HUES6 (cell line): ENCODE measurements at regions not wholly inside any gene's neighbourhood (a gene's known extent, or its start where the extent isn't known, plus 50 kb on each side); places are given as distances from the start of the nearest gene placed in this dataset.

ENCODE experiments used
- H3K27ac ChIP-seq: 2 replicates; pipeline ENCODE4 v1.7.0; 2013; ENCODE audit warnings: low read depth, mild to moderate bottlenecking, low read length, inconsistent platforms
- H3K27me3 ChIP-seq: 2 replicates; pipeline ENCODE4 v1.6.1; 2013; ENCODE audit warnings: low read length; ENCODE audit not compliant: control insufficient read depth, insufficient read depth
- H3K36me3 ChIP-seq: 2 replicates; pipeline ENCODE4 v1.6.1; 2013; ENCODE audit warnings: low read length; ENCODE audit not compliant: control insufficient read depth, insufficient read depth
- H3K4me1 ChIP-seq: 2 replicates; pipeline ENCODE4 v1.6.1; 2013; ENCODE audit warnings: low read length; ENCODE audit not compliant: control insufficient read depth, insufficient read depth
- H3K4me3 ChIP-seq: 2 replicates; pipeline ENCODE4 v1.5.1; 2013; ENCODE audit warnings: low read depth, low read length
- H3K9ac ChIP-seq: one replicate; pipeline ENCODE4 v1.6.1; 2013; ENCODE audit warnings: mild to moderate bottlenecking, low read length
- H3K9me3 ChIP-seq: 2 replicates; pipeline ENCODE4 v1.6.1; 2013; ENCODE audit warnings: low read depth, low read length; ENCODE audit not compliant: control insufficient read depth, insufficient read depth

- no peak overlapping the region for H3K27ac ChIP-seq
- peaks cover 26% of the 10 kb centered on the region for H3K4me1 ChIP-seq
Measured at GRCh38 chr5:136772491-136772890, 407.1 kb upstream of the TRPC7 start.

GRCh38 chr5:136769900-136770684 lies 404.7 kb upstream of the TRPC7 start:
- Histone ChIP-seq H3K9ac (peak overlapping the region; percentile 42), H3K27me3 (no peaks in the 10 kb centered on the region), H3K9me3 (no peaks in the 10 kb centered on the region), H3K36me3 (no peaks in the 10 kb centered on the region), H3K4me3 (no peak overlapping the region), H3K27ac (no peak overlapping the region), H3K4me1 (peaks cover 19% of the 10 kb centered on the region; the same call in 1 of the 2 replicates)

More at GRCh38 chr5:136772491-136772890, 407.1 kb upstream of the TRPC7 start:
- Histone ChIP-seq H3K4me3 (no peak overlapping the region), H3K36me3 (no peaks in the 10 kb centered on the region), H3K9me3 (peaks cover 9% of the 10 kb centered on the region; the same call in 1 of the 2 replicates), H3K27me3 (no peaks in the 10 kb centered on the region), H3K9ac (no peak overlapping the region)

GRCh38 chr5:136769093-136769492 lies 403.7 kb upstream of the TRPC7 start:
- Histone ChIP-seq H3K9ac (no peak overlapping the region), H3K4me1 (peaks cover 16% of the 10 kb centered on the region; the same call in 1 of the 2 replicates), H3K27me3 (no peaks in the 10 kb centered on the region), H3K36me3 (no peaks in the 10 kb centered on the region), H3K4me3 (no peak overlapping the region), H3K27ac (no peak overlapping the region), H3K9me3 (no peaks in the 10 kb centered on the region)

- no peaks in the 10 kb centered on the region for H3K27me3 ChIP-seq
- no peak overlapping the region for H3K9ac ChIP-seq
- no peaks in the 10 kb centered on the region for H3K36me3 ChIP-seq
- no peaks in the 10 kb centered on the region for H3K9me3 ChIP-seq
- H3K4me3 ChIP-seq, result no peak overlapping the region
- H3K27ac ChIP-seq, result no peak overlapping the region
- H3K4me1 ChIP-seq, result peaks cover 16% of the 10 kb centered on the region; the same call in 1 of the 2 replicates
Measured at GRCh38 chr5:136768457-136768856, 403.1 kb upstream of the TRPC7 start.

- no peak overlapping the region for H3K27ac ChIP-seq
- peaks cover 16% of the 10 kb centered on the region; the same call in 1 of the 2 replicates for H3K4me1 ChIP-seq
- no peaks in the 10 kb centered on the region for H3K9me3 ChIP-seq
- no peaks in the 10 kb centered on the region for H3K27me3 ChIP-seq
- no peak overlapping the region for H3K4me3 ChIP-seq
- no peaks in the 10 kb centered on the region for H3K36me3 ChIP-seq
- H3K9ac ChIP-seq, result no peak overlapping the region
Measured at GRCh38 chr5:136766456-136766855, 401.1 kb upstream of the TRPC7 start.

- H3K4me3 ChIP-seq, result no peak overlapping the region
- no peaks in the 10 kb centered on the region for H3K36me3 ChIP-seq
- H3K9me3 ChIP-seq, result no peaks in the 10 kb centered on the region
- H3K27me3 ChIP-seq, result no peaks in the 10 kb centered on the region
- peaks cover 9% of the 10 kb centered on the region; the same call in 1 of the 2 replicates for H3K4me1 ChIP-seq
- no peak overlapping the region for H3K27ac ChIP-seq
- no peak overlapping the region for H3K9ac ChIP-seq
Measured at GRCh38 chr5:136764601-136765000, 399.3 kb upstream of the TRPC7 start.

- H3K4me1 ChIP-seq, result no peaks in the 10 kb centered on the region; the same call in 1 of the 2 replicates
- no peak overlapping the region for H3K27ac ChIP-seq
- no peak overlapping the region for H3K9ac ChIP-seq
- H3K4me3 ChIP-seq, result no peak overlapping the region
- no peaks in the 10 kb centered on the region for H3K36me3 ChIP-seq
- no peaks in the 10 kb centered on the region for H3K9me3 ChIP-seq
- H3K27me3 ChIP-seq, result no peaks in the 10 kb centered on the region
Measured at GRCh38 chr5:136763548-136763947, 398.2 kb upstream of the TRPC7 start.

GRCh38 chr5:136754216-136754615 lies 388.9 kb upstream of the TRPC7 start:
- Histone ChIP-seq H3K4me3 (no peak overlapping the region), H3K9ac (no peak overlapping the region), H3K9me3 (peaks cover 3% of the 10 kb centered on the region; the same call in 1 of the 2 replicates), H3K36me3 (no peaks in the 10 kb centered on the region), H3K4me1 (no peaks in the 10 kb centered on the region; the same call in 1 of the 2 replicates), H3K27me3 (no peaks in the 10 kb centered on the region), H3K27ac (no peak overlapping the region)

GRCh38 chr5:136750224-136750862 lies 385.0 kb upstream of the TRPC7 start:
- H3K36me3 ChIP-seq, result no peaks in the 10 kb centered on the region
- no peak overlapping the region for H3K4me3 ChIP-seq
- H3K27ac ChIP-seq, result no peak overlapping the region
- no peaks in the 10 kb centered on the region; the same call in 1 of the 2 replicates for H3K9me3 ChIP-seq
- H3K4me1 ChIP-seq, result no peaks in the 10 kb centered on the region; the same call in 1 of the 2 replicates
- H3K9ac ChIP-seq, result no peak overlapping the region
- no peaks in the 10 kb centered on the region for H3K27me3 ChIP-seq

GRCh38 chr5:136749016-136749415 lies 383.7 kb upstream of the TRPC7 start:
- Histone ChIP-seq H3K36me3 (no peaks in the 10 kb centered on the region), H3K27ac (no peak overlapping the region), H3K4me3 (no peak overlapping the region), H3K9me3 (peaks cover 9% of the 10 kb centered on the region), H3K9ac (no peak overlapping the region), H3K4me1 (no peaks in the 10 kb centered on the region; the same call in 1 of the 2 replicates), H3K27me3 (no peaks in the 10 kb centered on the region)

- peaks cover 50% of the 10 kb centered on the region for H3K9me3 ChIP-seq
- H3K4me3 ChIP-seq, result no peak overlapping the region
- H3K36me3 ChIP-seq, result peaks cover 9% of the 10 kb centered on the region; the same call in 1 of the 2 replicates
- no peak overlapping the region for H3K9ac ChIP-seq
- no peaks in the 10 kb centered on the region for H3K27me3 ChIP-seq
- no peaks in the 10 kb centered on the region; the same call in 1 of the 2 replicates for H3K4me1 ChIP-seq
- no peak overlapping the region for H3K27ac ChIP-seq
Measured at GRCh38 chr5:136743052-136743451, 377.7 kb upstream of the TRPC7 start.
